ACC112 (cell line): ENCODE measurements at regions not wholly inside any gene's neighbourhood (a gene's known extent, or its start where the extent isn't known, plus 50 kb on each side); places are given as distances from the start of the nearest gene placed in this dataset.
"Not testable (repeated sequence)": the region's sequence is repeated elsewhere in the genome, so short reads cannot be mapped to it uniquely, and the experiment has no call there.

Source experiments
- H2AFZ ChIP-seq: fragments of 200-600 bp; sonication (generic); one replicate; pipeline ENCODE4 v1.6.0; 2017; ENCODE audit warnings: antibody characterized with exemption, low read length; ENCODE audit not compliant: unreplicated experiment
- H3K27ac ChIP-seq: fragments of 200-600 bp; sonication (generic); 2 replicates; pipeline ENCODE4 v1.5.1; 2014; ENCODE audit warnings: low read depth, mild to moderate bottlenecking, antibody characterized with exemption, low read length, moderate library complexity
- H3K27me3 ChIP-seq: fragments of 200-600 bp; sonication (generic); 2 replicates; pipeline ENCODE4 v1.6.1; 2014; ENCODE audit warnings: mild to moderate bottlenecking, antibody characterized with exemption, low read length, moderate library complexity, mixed read lengths; ENCODE audit not compliant: insufficient read depth
- H3K36me3 ChIP-seq: fragments of 200-600 bp; sonication (generic); 2 replicates; pipeline ENCODE4 v1.6.1; 2016; ENCODE audit warnings: mild to moderate bottlenecking, antibody characterized with exemption, low read length, moderate library complexity, mixed read lengths; ENCODE audit not compliant: insufficient read depth
- H3K4me1 ChIP-seq: fragments of 200-600 bp; sonication (generic); one replicate; pipeline ENCODE4 v1.6.1; 2016; ENCODE audit warnings: low read length, mixed read lengths; ENCODE audit not compliant: insufficient read depth, unreplicated experiment, control insufficient read depth
- H3K4me3 ChIP-seq: fragments of 200-600 bp; sonication (generic); 2 replicates; pipeline ENCODE4 v1.5.1; 2014; ENCODE audit warnings: mild to moderate bottlenecking, low read depth, low read length
- H3K79me2 ChIP-seq: fragments of 200-600 bp; sonication (generic); one replicate; pipeline ENCODE4 v1.6.0; 2016; ENCODE audit warnings: low read length; ENCODE audit not compliant: control insufficient read depth, unreplicated experiment, insufficient read depth

- H3K27ac ChIP-seq: no peak overlapping the region
- H3K36me3 ChIP-seq: no peaks in the 10 kb centered on the region
- no peaks in the 10 kb centered on the region for H3K4me1 ChIP-seq
- no peaks in the 10 kb centered on the region for H3K27me3 ChIP-seq
- no peak overlapping the region for H2AFZ ChIP-seq
- no peak overlapping the region for H3K4me3 ChIP-seq
- H3K79me2 ChIP-seq: no peaks in the 10 kb centered on the region
Observed at GRCh38 chr3:161941891-161942290, 445.3 kb downstream of the OTOL1 start.

GRCh38 chr3:161943801-161944345 lies 447.3 kb downstream of the OTOL1 start:
- not testable (repeated sequence) for H2AFZ ChIP-seq, H3K4me3 ChIP-seq, H3K36me3 ChIP-seq, H3K27me3 ChIP-seq, H3K27ac ChIP-seq, H3K79me2 ChIP-seq, H3K4me1 ChIP-seq

GRCh38 chr3:161946443-161946960 lies 449.9 kb downstream of the OTOL1 start:
- Histone ChIP-seq H2AFZ (no peak overlapping the region), H3K79me2 (no peaks in the 10 kb centered on the region), H3K27me3 (no peaks in the 10 kb centered on the region), H3K4me1 (no peaks in the 10 kb centered on the region), H3K4me3 (no peak overlapping the region), H3K27ac (no peak overlapping the region), H3K36me3 (no peaks in the 10 kb centered on the region)

- H3K4me3 ChIP-seq: no peak overlapping the region
- no peaks in the 10 kb centered on the region for H3K27me3 ChIP-seq
- H3K27ac ChIP-seq: no peak overlapping the region
Observed at GRCh38 chr3:161950318-161950868, 453.8 kb downstream of the OTOL1 start.

GRCh38 chr3:161957467-161957866 lies 460.9 kb downstream of the OTOL1 start:
- Histone ChIP-seq H3K27ac (no peak overlapping the region), H3K4me1 (no peaks in the 10 kb centered on the region), H3K79me2 (no peaks in the 10 kb centered on the region), H3K36me3 (no peaks in the 10 kb centered on the region), H3K27me3 (no peaks in the 10 kb centered on the region), H2AFZ (no peak overlapping the region), H3K4me3 (no peak overlapping the region)

More at GRCh38 chr3:161950318-161950868, 453.8 kb downstream of the OTOL1 start:
- Histone ChIP-seq H2AFZ (no peak overlapping the region), H3K4me1 (no peaks in the 10 kb centered on the region), H3K36me3 (no peaks in the 10 kb centered on the region), H3K79me2 (no peaks in the 10 kb centered on the region)

GRCh38 chr3:161964857-161965256 lies 468.2 kb downstream of the OTOL1 start:
- no peak overlapping the region for H3K27ac ChIP-seq
- H3K79me2 ChIP-seq: no peaks in the 10 kb centered on the region
- no peaks in the 10 kb centered on the region for H3K27me3 ChIP-seq
- no peaks in the 10 kb centered on the region for H3K36me3 ChIP-seq
- H3K4me1 ChIP-seq: peaks cover 5% of the 10 kb centered on the region
- no peak overlapping the region for H3K4me3 ChIP-seq
- H2AFZ ChIP-seq: no peak overlapping the region

- Histone ChIP-seq H3K36me3 (no peaks in the 10 kb centered on the region), H3K4me1 (peaks cover 5% of the 10 kb centered on the region), H3K27ac (no peak overlapping the region), H3K4me3 (no peak overlapping the region), H3K27me3 (no peaks in the 10 kb centered on the region), H2AFZ (no peak overlapping the region), H3K79me2 (no peaks in the 10 kb centered on the region)
Observed at GRCh38 chr3:161969867-161970266, 473.3 kb downstream of the OTOL1 start.

GRCh38 chr3:161975201-161975600 lies 478.6 kb downstream of the OTOL1 start:
- H3K79me2 ChIP-seq: no peaks in the 10 kb centered on the region
- H3K4me1 ChIP-seq: peaks cover 4% of the 10 kb centered on the region
- no peaks in the 10 kb centered on the region for H3K27me3 ChIP-seq
- H3K27ac ChIP-seq: no peak overlapping the region
- no peak overlapping the region for H2AFZ ChIP-seq
- H3K36me3 ChIP-seq: no peaks in the 10 kb centered on the region
- H3K4me3 ChIP-seq: no peak overlapping the region

GRCh38 chr3:161977063-161977462 lies 480.5 kb downstream of the OTOL1 start:
- Histone ChIP-seq H3K27me3 (no peaks in the 10 kb centered on the region), H3K27ac (no peak overlapping the region), H3K4me3 (no peak overlapping the region), H3K79me2 (no peaks in the 10 kb centered on the region), H2AFZ (no peak overlapping the region), H3K4me1 (peaks cover 4% of the 10 kb centered on the region), H3K36me3 (no peaks in the 10 kb centered on the region)

GRCh38 chr3:161977850-161978249 lies 481.2 kb downstream of the OTOL1 start:
- Histone ChIP-seq H3K27me3 (no peaks in the 10 kb centered on the region), H3K79me2 (no peaks in the 10 kb centered on the region), H3K27ac (no peak overlapping the region), H3K4me1 (peaks cover 4% of the 10 kb centered on the region), H3K36me3 (no peaks in the 10 kb centered on the region), H3K4me3 (no peak overlapping the region), H2AFZ (no peak overlapping the region)

GRCh38 chr3:161987933-161988332 lies 491.3 kb downstream of the OTOL1 start:
- no peak overlapping the region for H3K4me3 ChIP-seq
- no peaks in the 10 kb centered on the region for H3K27me3 ChIP-seq
- H3K36me3 ChIP-seq: no peaks in the 10 kb centered on the region
- H2AFZ ChIP-seq: no peak overlapping the region
- H3K4me1 ChIP-seq: peaks cover 8% of the 10 kb centered on the region
- no peak overlapping the region for H3K27ac ChIP-seq
- H3K79me2 ChIP-seq: no peaks in the 10 kb centered on the region
